Endothelial cell of umbilical vein (primary cell): ENCODE measurements at regions not wholly inside any gene's neighbourhood (a gene's known extent, or its start where the extent isn't known, plus 50 kb on each side); places are given as distances from the start of the nearest gene placed in this dataset.

Experiments
- BruUV-seq: library from RNA; stranded (reverse); fragments of 400-500 nt; replicated peaks from 2 replicates; lab custom pipeline; 2021; lab: Mats Ljungman, UMichigan
- CTCF ChIA-PET: fragments of 300-600, 350-600 bp; sonication (Branson Sonifier 250); formaldehyde crosslinking; loops from one replicate; lab custom pipeline; 2021; ENCODE audit warnings: antibody characterized with exemption, inconsistent platforms; lab: Charles Lee
- POLR2A ChIA-PET: fragments of 300-600, 350-600 bp; sonication (Branson Sonifier 250); formaldehyde crosslinking; loops from one replicate; lab custom pipeline; 2021; ENCODE audit warnings: antibody characterized with exemption, inconsistent platforms; lab: Charles Lee
- DNase-seq: peaks from one replicate; pipeline ENCODE4 v3.0.0-alpha.2; 2011; ENCODE audit warnings: low read depth, low spot score
- FAIRE-seq: peaks from 2 replicates; lab custom pipeline; 2011; peaks lifted over from hg19 to GRCh38; lab: Jason Lieb, UNC
- H2AFZ ChIP-seq: 2 replicates; pipeline ENCODE4 v1.6.0; 2012; ENCODE audit warnings: low read depth, low read length, control low read depth, inconsistent platforms
- H3K27ac ChIP-seq: 2 replicates; pipeline ENCODE4 v1.5.1; 2011; ENCODE audit warnings: low read depth, mild to moderate bottlenecking, control low read depth, low read length, moderate library complexity; ENCODE audit not compliant: insufficient read depth
- H3K27me3 ChIP-seq, 2 experiments: 2 replicates each; pipeline versions ENCODE4 v1.6.0 to v1.6.1; 2011; ENCODE audit warnings: low read length in 2 of 2, mixed read lengths in 1 of 2; ENCODE audit not compliant: control insufficient read depth in 2 of 2, insufficient read depth in 2 of 2
- H3K36me3 ChIP-seq, 2 experiments: 2 replicates in 1 of 2; 3 replicates in 1 of 2; pipeline ENCODE4 v1.5.1; 2011; ENCODE audit warnings: low read length in 2 of 2, mild to moderate bottlenecking in 1 of 2, moderate library complexity in 1 of 2; ENCODE audit not compliant: control insufficient read depth in 2 of 2, insufficient read depth in 2 of 2; ENCODE audit errors: extremely low read depth in 1 of 2
- H3K4me1 ChIP-seq: 3 replicates; pipeline ENCODE4 v1.5.1; 2011; ENCODE audit warnings: mild to moderate bottlenecking, low read length; ENCODE audit not compliant: control insufficient read depth, insufficient read depth; ENCODE audit errors: extremely low read depth
- H3K4me2 ChIP-seq: 2 replicates; pipeline ENCODE4 v1.6.1; 2011; ENCODE audit warnings: low read length, control low read depth, mixed read lengths; ENCODE audit not compliant: insufficient read depth
- H3K4me3 ChIP-seq, 3 experiments: fragments of 200-600 bp in 1 of 3; sonication (generic), shearing (Covaris generic) in 1 of 3; replicated peaks in 1 of 3; 2 replicates each; pipeline ENCODE4 v1.5.1; 2011 to 2016; ENCODE audit warnings: control low read depth in 3 of 3, low read length in 3 of 3, mild to moderate bottlenecking in 2 of 3, inconsistent platforms in 1 of 3, low read depth in 1 of 3, moderate library complexity in 1 of 3; ENCODE audit not compliant: insufficient read depth in 1 of 3
- H3K79me2 ChIP-seq: 2 replicates; pipeline ENCODE4 v1.6.0; 2012; ENCODE audit warnings: low read length, inconsistent platforms; ENCODE audit not compliant: control insufficient read depth, insufficient read depth
- H3K9ac ChIP-seq: replicated peaks from 2 replicates; pipeline ENCODE3; 2011; ENCODE audit warnings: low read length, control low read depth; ENCODE audit not compliant: insufficient read depth; ENCODE audit errors: extremely low read depth
- H3K9me1 ChIP-seq: replicated peaks from 3 replicates; pipeline ENCODE4 v1.6.0; 2011; ENCODE audit warnings: mild to moderate bottlenecking, low read length; ENCODE audit not compliant: control insufficient read depth, insufficient read depth; ENCODE audit errors: extremely low read depth
- H3K9me3 ChIP-seq: replicated peaks from 2 replicates; pipeline ENCODE4 v1.5.1; 2012; ENCODE audit warnings: low read length, inconsistent platforms; ENCODE audit not compliant: control insufficient read depth, insufficient read depth
- H4K20me1 ChIP-seq: replicated peaks from 2 replicates; pipeline ENCODE3; 2011; ENCODE audit warnings: mild to moderate bottlenecking, low read length; ENCODE audit not compliant: control insufficient read depth, insufficient read depth; ENCODE audit errors: extremely low read depth
- EZH2 ChIP-seq: IDR thresholded peaks from 2 replicates; pipeline ENCODE4 v1.6.1; 2012; ENCODE audit warnings: borderline replicate concordance, low read depth, mild to moderate bottlenecking, moderate library complexity, low read length, inconsistent platforms; ENCODE audit not compliant: severe bottlenecking
- FOS ChIP-seq: IDR thresholded peaks from 2 replicates; pipeline ENCODE4 v1.6.1; 2011; ENCODE audit warnings: mild to moderate bottlenecking, low read length, moderate library complexity, borderline replicate concordance; ENCODE audit not compliant: insufficient read depth
- GATA2 ChIP-seq: IDR thresholded peaks from 2 replicates; pipeline ENCODE4 v1.7.0; 2011; ENCODE audit warnings: low read depth, mild to moderate bottlenecking, moderate library complexity, mixed read lengths, low read length; ENCODE audit not compliant: insufficient read length, insufficient read depth
- JUN ChIP-seq: IDR thresholded peaks from 2 replicates; pipeline ENCODE4 v1.6.1; 2011; ENCODE audit warnings: borderline replicate concordance, low read depth; ENCODE audit not compliant: insufficient read length, insufficient read depth
- MYC ChIP-seq: IDR thresholded peaks from one replicate; pipeline ENCODE4 v1.6.1; 2011; ENCODE audit warnings: mild to moderate bottlenecking, low read depth, low read length
- POLR2A ChIP-seq: IDR thresholded peaks from 2 replicates; pipeline ENCODE4 v1.6.1; 2012; ENCODE audit warnings: low read depth, mild to moderate bottlenecking, control low read depth, low read length
- POLR2AphosphoS5 ChIP-seq: IDR thresholded peaks from 2 replicates; pipeline ENCODE4 v1.6.1; 2012; ENCODE audit warnings: low read depth, mild to moderate bottlenecking, control low read depth, low read length, moderate library complexity; ENCODE audit not compliant: insufficient read depth
- dilution Hi-C: fragments of 300-500 bp; cut with MboI; formaldehyde crosslinking; loops from one replicate; pipeline ENCODE4 v1.15.0; 2019; ENCODE audit warnings: low sequenced_read_pairs; ENCODE audit not compliant: extremely low pct_ligation_motif_present
- intact Hi-C: fragments of 100-400 bp; cut with micrococcal nuclease; formaldehyde crosslinking; loops from one replicate; pipeline ENCODE4 v1.10.0; 2022
- TF ChIP-seq, protein P1 (sequence below), 2 donors: IDR thresholded peaks; 1 replicate in 1 of 2; 2 replicates in 1 of 2; pipeline ENCODE4 v1.5.1; 2011; ENCODE audit warnings: low read length in 2 of 2, mild to moderate bottlenecking in 2 of 2, moderate library complexity in 2 of 2, control low read depth in 1 of 2, inconsistent platforms in 1 of 2, low read depth in 1 of 2; ENCODE audit not compliant: insufficient read depth in 1 of 2; ENCODE audit errors: extremely low read depth in 1 of 2
- TF ChIP-seq, protein P2 (sequence below): IDR thresholded peaks from 2 replicates; pipeline ENCODE4 v1.6.1; 2011; ENCODE audit not compliant: insufficient read depth, insufficient read length

- Histone ChIP-seq H2AFZ (no peak overlapping the region), H3K79me2 (no peaks in the 10 kb centered on the region), H3K27ac (no peak overlapping the region), H3K36me3 (no peaks in the 10 kb centered on the region), H3K4me3 (no peak overlapping the region), H3K9me3 (no peaks in the 10 kb centered on the region), H3K4me1 (no peaks in the 10 kb centered on the region), H3K27me3 (no peaks in the 10 kb centered on the region), H3K9me1 (no peaks in the 10 kb centered on the region), H3K4me2 (no peak overlapping the region), H3K9ac (no peak overlapping the region), H4K20me1 (no peaks in the 10 kb centered on the region)
- BruUV-seq = no TSS peak
- DNase-seq (no peak), FAIRE-seq (no peak)
- TF ChIP-seq POLR2AphosphoS5 = no peak
- no peak for TF ChIP-seq POLR2A
- no peak for TF ChIP-seq FOS
- TF ChIP-seq, protein P1, sequence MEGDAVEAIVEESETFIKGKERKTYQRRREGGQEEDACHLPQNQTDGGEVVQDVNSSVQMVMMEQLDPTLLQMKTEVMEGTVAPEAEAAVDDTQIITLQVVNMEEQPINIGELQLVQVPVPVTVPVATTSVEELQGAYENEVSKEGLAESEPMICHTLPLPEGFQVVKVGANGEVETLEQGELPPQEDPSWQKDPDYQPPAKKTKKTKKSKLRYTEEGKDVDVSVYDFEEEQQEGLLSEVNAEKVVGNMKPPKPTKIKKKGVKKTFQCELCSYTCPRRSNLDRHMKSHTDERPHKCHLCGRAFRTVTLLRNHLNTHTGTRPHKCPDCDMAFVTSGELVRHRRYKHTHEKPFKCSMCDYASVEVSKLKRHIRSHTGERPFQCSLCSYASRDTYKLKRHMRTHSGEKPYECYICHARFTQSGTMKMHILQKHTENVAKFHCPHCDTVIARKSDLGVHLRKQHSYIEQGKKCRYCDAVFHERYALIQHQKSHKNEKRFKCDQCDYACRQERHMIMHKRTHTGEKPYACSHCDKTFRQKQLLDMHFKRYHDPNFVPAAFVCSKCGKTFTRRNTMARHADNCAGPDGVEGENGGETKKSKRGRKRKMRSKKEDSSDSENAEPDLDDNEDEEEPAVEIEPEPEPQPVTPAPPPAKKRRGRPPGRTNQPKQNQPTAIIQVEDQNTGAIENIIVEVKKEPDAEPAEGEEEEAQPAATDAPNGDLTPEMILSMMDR (IDR thresholded peaks at IDR 0.05; ENCODE audit: extremely low read depth in 1 of 2, insufficient read depth in 1 of 2, low read depth in 1 of 2, low read length in 2 of 2) = no peak
- TF ChIP-seq MYC = no peak
- TF ChIP-seq EZH2 = no peak
- TF ChIP-seq, protein P2, sequence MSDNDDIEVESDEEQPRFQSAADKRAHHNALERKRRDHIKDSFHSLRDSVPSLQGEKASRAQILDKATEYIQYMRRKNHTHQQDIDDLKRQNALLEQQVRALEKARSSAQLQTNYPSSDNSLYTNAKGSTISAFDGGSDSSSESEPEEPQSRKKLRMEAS = no peak
- no peak for TF ChIP-seq GATA2
- no peak for TF ChIP-seq JUN
- dilution Hi-C loops = no loop called here
- intact Hi-C loops = no loop called here
- ChIA-PET CTCF (no interaction called here), POLR2A (no interaction called here)
Measured at GRCh38 chr1:80755944-80756343, 1044.8 kb upstream of the ADGRL2 start.
